HG03565 (cell line): ENCODE measurements at regions not wholly inside any gene's neighbourhood (a gene's known extent, or its start where the extent isn't known, plus 50 kb on each side); places are given as distances from the start of the nearest gene placed in this dataset.
"Not testable (repeated sequence)": the region's sequence is repeated elsewhere in the genome, so short reads cannot be mapped to it uniquely, and the experiment has no call there.

Source experiments
- ATAC-seq: cut with Tn5 transposase; IDR thresholded peaks from one replicate; pipeline ENCODE4 v1.9.1; 2021; ENCODE audit warnings: mild to moderate bottlenecking, moderate library complexity; ENCODE audit not compliant: unreplicated experiment

- ATAC-seq, result no peak
Measured at GRCh38 chr19:32067685-32068084, 277.7 kb upstream of the ZNF507 start.

GRCh38 chr19:32068793-32069192, 276.6 kb upstream of the ZNF507 start:
- ATAC-seq, result no peak

DNA sequence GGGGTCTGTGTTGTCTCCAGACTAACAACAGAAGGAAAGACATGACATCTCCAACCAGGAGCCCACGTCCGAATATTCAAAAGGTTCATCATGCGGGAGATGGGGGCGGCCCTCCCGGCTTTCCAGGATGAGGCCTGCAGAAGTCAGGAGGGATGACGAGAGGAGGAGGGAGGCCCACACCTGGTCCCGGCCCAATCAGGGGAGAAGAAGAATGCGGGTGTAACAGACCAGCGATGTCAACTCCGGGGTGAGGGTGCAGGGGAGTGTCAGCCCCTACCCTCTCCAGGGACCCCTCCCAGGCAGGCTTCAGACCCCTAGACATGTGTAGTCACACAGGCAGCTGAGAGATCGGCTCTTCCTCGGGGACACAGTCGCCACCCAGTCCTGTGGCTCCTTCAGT, 275.3 kb upstream of the ZNF507 start:
- no peak for ATAC-seq

GRCh38 chr19:32082028-32082427, 263.4 kb upstream of the ZNF507 start:
- ATAC-seq, result no peak

- ATAC-seq, result not testable (repeated sequence)
Measured at GRCh38 chr19:32084756-32085363, 260.6 kb upstream of the ZNF507 start.

- no peak for ATAC-seq
Measured at GRCh38 chr19:32091241-32091640, 254.2 kb upstream of the ZNF507 start.

GRCh38 chr19:32097011-32097410, 248.4 kb upstream of the ZNF507 start:
- ATAC-seq, result no peak

GRCh38 chr19:32097620-32098019, 247.8 kb upstream of the ZNF507 start:
- ATAC-seq, result no peak

DNA sequence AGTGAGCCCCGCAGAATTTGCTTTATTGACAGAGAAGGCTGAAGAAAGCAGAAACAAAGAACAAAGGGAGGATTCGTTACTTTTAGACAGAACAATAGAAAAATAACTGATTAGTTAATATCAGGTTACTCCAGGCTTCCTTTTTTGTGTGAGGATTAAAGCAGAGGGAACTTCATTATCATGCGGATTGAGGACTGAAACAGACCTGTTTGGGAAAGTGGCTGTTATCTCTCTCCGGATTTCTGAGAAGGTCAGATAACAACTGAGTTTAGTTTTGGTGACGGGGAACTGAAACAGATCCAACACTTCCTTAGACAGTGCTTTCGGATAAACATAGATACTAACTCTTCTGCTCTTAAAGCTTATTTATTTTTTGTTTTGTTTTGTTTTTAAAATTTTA, 246.4 kb upstream of the ZNF507 start:
- no peak for ATAC-seq

- no peak for ATAC-seq
Measured at GRCh38 chr19:32101206-32101605, 244.2 kb upstream of the ZNF507 start.

- no peak for ATAC-seq
Measured at GRCh38 chr19:32103541-32103940, 241.9 kb upstream of the ZNF507 start.

DNA sequence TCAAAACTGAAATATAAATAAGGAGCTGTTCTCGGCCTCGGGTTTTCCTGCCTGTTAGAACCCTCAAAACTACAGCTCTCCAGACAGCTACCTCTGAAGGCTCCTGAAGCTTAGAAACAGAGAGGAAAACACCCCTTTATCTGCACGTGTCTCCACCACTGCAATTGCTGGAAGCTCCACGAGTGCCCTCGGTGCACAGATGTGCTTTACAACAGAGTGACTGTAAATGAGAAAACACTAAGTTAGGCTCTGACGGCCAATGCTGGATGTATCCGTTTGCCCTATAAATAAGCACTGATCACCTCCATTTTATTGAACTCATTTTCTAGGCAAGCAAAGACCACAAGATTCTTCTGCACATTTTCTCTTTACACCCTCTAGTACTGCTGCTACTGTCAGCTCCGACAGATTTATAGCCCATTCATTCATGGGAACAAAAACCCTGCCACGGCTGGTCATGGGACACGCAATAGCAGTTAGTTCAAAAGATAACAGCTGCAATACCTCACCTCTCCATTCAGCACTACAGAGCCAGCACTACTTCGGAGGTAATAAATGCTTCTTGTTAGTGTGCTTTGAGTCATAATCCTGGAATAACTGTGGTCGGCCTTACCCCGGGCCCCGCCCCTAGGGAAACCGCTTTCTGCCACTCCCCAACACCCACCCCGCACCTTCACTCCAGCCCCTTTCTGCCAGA, 241.1 kb upstream of the ZNF507 start:
- ATAC-seq, result no peak

DNA sequence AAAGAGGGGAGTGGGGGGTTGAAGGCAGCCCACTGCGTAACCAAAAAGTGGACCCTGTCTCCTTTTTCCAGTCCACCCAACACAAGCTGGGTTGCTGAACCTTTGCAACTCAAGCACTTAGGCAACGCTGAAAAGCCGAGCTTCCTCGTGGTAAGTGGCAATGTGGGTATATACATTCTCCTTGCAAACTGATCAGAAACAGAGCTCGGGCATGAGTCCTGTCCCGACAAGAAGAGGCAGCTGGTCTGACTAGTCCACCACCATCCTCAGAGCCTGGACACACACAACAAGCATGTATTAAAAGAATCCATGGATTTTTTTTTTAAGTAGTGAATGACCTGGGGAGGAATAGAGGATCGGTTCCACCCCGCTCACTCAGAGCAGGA, 240.6 kb upstream of the ZNF507 start:
- ATAC-seq, result no peak

DNA sequence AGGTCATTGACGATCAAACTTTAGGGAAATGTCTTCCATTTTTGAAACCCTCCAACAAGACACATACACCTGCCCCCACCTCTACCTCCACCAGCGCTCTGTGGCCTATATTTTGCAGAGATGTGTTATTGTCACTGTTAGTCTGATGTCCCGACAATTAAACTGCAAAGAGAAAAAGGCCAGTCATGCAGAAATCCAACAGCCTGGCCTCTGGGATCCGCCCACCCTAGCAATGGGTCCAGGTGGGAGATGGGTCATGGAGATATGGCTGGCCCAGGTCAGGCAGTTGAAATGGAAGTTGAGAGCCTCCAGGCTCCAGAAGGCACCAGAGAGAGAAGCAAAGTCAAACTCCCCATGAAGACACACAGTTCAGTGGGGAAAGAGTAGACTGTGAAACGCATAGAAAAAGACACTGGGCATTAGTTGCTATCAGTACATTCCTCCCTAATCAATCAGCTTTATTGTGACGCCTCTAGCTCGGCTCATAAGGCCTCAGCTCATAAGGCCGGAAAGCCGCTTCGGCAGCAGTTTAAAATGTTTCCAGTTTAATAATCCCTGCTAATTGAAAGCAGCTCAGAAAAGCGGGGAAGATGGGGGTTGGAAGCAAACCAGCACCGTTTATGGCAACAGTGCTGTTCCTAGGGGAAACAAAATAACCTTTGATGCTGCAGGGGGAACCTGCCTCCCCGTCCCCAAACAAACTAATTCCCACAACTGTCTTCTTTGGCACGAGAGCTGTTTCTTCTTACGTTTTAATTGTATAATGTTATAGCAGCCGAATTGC, 239.7 kb upstream of the ZNF507 start:
- ATAC-seq, result no peak

GRCh38 chr19:32122258-32122657, 223.2 kb upstream of the ZNF507 start:
- no peak for ATAC-seq

DNA sequence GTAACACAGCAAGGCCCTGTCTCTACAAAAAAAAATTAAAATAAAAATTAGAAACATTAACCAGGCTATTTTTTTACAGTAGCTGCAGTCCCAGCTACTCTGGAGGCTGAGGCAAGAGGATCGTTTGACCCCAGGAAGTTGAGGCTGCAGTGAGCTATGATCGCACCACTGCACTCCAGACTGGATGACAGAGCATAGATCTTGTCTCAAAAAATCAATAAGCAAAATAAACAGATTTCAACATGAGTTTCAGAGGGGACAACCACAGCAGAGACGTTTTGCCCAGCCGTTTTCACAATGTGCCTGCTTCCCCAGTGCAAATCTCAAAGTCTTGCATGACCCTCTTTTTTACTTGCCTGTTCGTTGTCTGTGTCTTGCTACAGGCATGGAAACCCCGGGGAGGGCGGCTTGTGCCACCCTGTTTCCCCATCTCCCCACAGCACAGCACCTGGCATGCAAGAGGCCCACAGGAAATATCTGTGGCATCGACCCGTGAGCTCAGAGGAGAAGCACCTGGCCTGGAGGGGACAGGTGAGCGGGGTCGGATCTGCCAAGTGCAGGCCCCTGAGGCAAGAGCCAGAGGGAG, 222.0 kb upstream of the ZNF507 start:
- no peak for ATAC-seq

GRCh38 chr19:32124585-32124984, 220.8 kb upstream of the ZNF507 start:
- ATAC-seq, result no peak

GRCh38 chr19:32129141-32129540, 216.3 kb upstream of the ZNF507 start:
- ATAC-seq, result no peak

DNA sequence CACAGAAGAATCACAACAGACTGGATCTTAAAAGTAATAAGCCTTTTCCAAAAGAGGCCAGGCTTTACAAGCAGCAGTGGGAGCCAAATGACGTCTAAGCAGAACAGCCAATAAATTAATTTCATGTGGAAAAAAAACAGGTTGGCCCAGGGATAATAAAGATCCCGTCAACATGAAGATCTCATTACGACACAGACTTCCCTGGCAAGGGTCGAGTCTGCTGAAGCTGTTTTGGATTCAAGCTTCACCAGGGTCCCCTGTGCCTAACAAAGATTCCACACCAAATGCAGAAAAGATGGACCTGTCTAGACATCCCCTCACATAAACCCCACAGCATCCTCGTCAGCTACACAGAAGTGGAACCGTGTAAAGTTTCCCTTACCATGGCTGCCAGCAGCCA, 215.1 kb upstream of the ZNF507 start:
- no peak for ATAC-seq

DNA sequence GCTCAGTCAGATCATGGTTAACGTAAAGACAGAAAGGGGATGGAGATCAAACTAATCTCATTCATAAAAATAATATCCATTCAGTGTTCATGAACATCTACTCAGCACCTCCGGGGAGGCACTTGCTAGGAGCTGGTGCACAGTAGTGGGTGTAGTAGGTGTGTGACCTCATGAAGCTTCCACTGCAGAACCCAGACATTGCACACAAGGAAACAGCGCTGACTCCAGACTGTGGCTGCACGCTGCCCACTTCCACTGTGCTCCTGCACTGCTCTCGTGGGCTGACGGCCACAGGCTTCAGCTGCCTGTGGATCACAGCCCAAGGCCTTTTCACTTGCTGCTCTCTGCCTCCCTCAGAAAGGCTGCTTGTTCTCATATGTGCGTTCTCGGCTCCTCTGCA, 214.4 kb upstream of the ZNF507 start:
- ATAC-seq, result no peak

- no peak for ATAC-seq
Measured at GRCh38 chr19:32138416-32138815, 207.0 kb upstream of the ZNF507 start.
